Skeletal muscle satellite cell (primary cell): ENCODE measurements at regions not wholly inside any gene's neighbourhood (a gene's known extent, or its start where the extent isn't known, plus 50 kb on each side); places are given as distances from the start of the nearest gene placed in this dataset.

Experiments used
- H3K27me3 ChIP-seq: 2 replicates; pipeline ENCODE4 v1.7.0; 2013; ENCODE audit warnings: low read length; ENCODE audit not compliant: control insufficient read depth, insufficient read depth
- H3K36me3 ChIP-seq: 2 replicates; pipeline ENCODE4 v1.7.0; 2013; ENCODE audit warnings: mild to moderate bottlenecking, control low read depth, low read length; ENCODE audit not compliant: insufficient read depth
- H3K4me1 ChIP-seq: 2 replicates; pipeline ENCODE4 v1.7.0; 2013; ENCODE audit warnings: low read length; ENCODE audit not compliant: control insufficient read depth, insufficient read depth
- H3K4me2 ChIP-seq: 2 replicates; pipeline ENCODE4 v1.7.0; 2013; ENCODE audit warnings: mild to moderate bottlenecking, low read length
- H3K4me3 ChIP-seq: 2 replicates; pipeline ENCODE4 v1.7.0; 2013; ENCODE audit warnings: low read length
- H3K9ac ChIP-seq: 2 replicates; pipeline ENCODE4 v1.7.0; 2013; ENCODE audit warnings: mild to moderate bottlenecking, low read depth, low read length, moderate library complexity
- H3K9me3 ChIP-seq: replicated peaks from 2 replicates; pipeline ENCODE4 v1.7.0; 2013; ENCODE audit warnings: mild to moderate bottlenecking, control low read depth, low read length

GRCh38 chr22:49240016-49240380, 587.7 kb downstream of the BRD1 start:
- no peak overlapping the region for H3K4me3 ChIP-seq
- H3K4me2 ChIP-seq, result no peak overlapping the region
- H3K9me3 ChIP-seq, result peaks cover 35% of the 10 kb centered on the region
- H3K27me3 ChIP-seq, result no peaks in the 10 kb centered on the region
- H3K36me3 ChIP-seq, result no peaks in the 10 kb centered on the region
- no peaks in the 10 kb centered on the region for H3K4me1 ChIP-seq
- no peak overlapping the region for H3K9ac ChIP-seq

DNA sequence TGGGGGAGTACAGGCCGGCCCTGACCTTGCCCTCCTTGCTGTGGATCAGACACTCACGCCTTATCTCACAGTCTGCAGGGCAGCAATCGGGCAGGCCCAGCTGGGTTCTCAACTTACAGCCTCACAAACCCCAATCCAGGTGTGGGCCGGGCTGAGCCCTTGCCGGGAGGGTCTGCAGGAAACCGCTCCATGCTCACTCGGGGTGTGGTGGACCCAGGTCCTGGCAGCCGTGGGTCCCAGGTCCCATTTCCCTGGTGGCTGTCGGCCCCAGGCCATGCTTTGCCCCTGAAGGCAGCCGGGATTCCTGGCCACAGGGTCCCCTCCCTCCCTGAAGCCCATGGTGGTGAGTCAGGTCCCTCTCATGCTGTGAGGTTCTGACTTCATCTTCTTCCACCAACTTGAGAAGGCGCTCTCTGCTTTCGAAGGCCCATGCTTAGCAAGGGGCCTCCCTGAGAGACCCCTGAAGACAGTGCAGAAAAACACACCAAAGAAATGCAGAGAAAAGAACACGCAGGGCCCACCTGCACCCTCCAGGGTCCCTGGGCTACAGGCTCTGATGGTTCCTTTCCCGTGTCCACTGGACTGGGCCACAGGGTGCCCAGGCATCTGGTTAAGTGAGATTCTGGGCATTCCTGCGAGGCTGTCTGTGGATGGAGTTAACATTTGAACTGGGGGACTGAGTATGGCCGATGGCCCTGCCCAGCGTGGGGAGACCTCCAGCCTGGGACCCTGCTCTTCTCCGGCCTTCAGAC, 588.2 kb downstream of the BRD1 start:
- peaks cover 38% of the 10 kb centered on the region for H3K9me3 ChIP-seq
- H3K4me3 ChIP-seq, result no peak overlapping the region
- H3K36me3 ChIP-seq, result no peaks in the 10 kb centered on the region
- no peak overlapping the region for H3K9ac ChIP-seq
- H3K4me1 ChIP-seq, result no peaks in the 10 kb centered on the region
- H3K4me2 ChIP-seq, result no peak overlapping the region
- H3K27me3 ChIP-seq, result no peaks in the 10 kb centered on the region

DNA sequence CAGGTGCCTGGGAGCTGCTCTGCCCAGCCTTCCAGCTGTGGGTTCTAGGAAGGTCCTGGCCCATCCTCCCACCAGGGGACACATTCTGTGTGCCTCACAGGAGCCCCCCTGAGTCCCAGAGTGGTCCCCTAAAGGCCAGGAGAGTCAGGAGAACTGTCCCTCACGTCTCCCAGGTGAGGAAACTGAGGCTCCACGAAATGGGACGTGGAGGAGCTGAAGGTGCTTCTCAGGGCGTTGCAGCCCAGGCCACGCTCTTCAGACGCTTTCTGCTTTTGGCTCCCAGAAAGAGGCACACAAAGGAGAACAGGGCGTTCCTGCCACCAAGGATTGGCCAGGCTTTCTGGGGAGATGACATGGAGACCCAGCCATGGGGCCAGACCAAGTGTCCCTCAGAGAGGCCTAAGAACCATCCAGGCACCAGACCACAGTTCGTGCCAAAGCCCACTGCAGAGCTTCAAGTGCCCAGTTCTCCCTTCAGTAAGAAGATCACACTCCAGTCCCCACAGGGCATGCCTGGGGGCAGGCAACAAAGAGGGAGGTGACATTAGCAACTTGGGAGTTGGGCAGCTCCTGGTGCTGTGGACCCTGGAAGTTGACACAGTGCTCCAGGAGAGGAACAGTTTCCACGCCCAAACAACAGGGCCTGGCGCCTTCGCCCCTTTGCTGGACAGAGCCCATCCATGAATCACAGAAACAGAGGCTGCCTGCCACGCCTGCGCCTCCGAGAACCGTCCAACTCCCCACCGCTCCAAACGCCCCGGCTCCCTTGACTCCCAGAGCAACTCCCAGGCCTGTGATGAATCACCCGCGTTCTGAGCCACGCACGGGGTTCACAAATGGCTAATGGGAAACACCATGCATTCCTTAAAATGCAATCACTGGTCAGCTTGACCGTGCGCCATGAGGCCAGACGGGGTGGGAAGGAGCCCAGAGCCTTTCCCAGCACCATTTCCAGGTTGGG, 589.2 kb downstream of the BRD1 start:
- no peaks in the 10 kb centered on the region for H3K4me1 ChIP-seq
- no peak overlapping the region for H3K4me3 ChIP-seq
- H3K27me3 ChIP-seq, result no peaks in the 10 kb centered on the region
- no peak overlapping the region for H3K4me2 ChIP-seq
- peaks cover 33% of the 10 kb centered on the region for H3K9me3 ChIP-seq
- no peak overlapping the region for H3K9ac ChIP-seq
- no peaks in the 10 kb centered on the region for H3K36me3 ChIP-seq

DNA sequence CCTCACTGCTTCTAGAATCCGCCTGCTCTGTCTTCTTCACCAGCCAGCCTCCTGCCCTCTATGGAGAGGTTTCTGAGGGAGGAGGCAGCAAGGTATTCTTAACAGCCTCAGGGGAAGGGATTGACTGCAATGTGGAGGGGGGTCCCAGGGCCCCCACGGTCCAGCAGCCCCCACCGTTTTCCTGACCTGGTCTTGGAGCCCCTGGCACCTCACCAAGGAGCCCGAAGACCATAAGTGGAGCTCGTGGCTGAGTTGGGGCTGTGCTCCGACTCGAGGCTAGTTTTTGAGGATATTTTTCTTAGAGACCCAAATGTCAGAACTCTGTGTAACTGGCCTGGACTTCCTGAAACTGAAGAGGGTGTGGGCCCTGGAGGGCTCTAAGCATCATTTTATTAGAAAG, 590.0 kb downstream of the BRD1 start:
- Histone ChIP-seq H3K9me3 (peaks cover 30% of the 10 kb centered on the region), H3K4me3 (no peak overlapping the region), H3K36me3 (no peaks in the 10 kb centered on the region), H3K9ac (no peak overlapping the region), H3K4me1 (no peaks in the 10 kb centered on the region), H3K4me2 (no peak overlapping the region), H3K27me3 (no peaks in the 10 kb centered on the region)

- Histone ChIP-seq H3K9ac (no peak overlapping the region), H3K4me3 (no peak overlapping the region), H3K4me1 (no peaks in the 10 kb centered on the region), H3K4me2 (no peak overlapping the region), H3K9me3 (peaks cover 30% of the 10 kb centered on the region), H3K36me3 (no peaks in the 10 kb centered on the region), H3K27me3 (no peaks in the 10 kb centered on the region)
Measured at GRCh38 chr22:49237279-49237678, 590.4 kb downstream of the BRD1 start.

GRCh38 chr22:49236541-49237075, 591.1 kb downstream of the BRD1 start:
- no peaks in the 10 kb centered on the region for H3K36me3 ChIP-seq
- H3K9me3 ChIP-seq, result peaks cover 35% of the 10 kb centered on the region
- H3K4me1 ChIP-seq, result no peaks in the 10 kb centered on the region
- H3K4me2 ChIP-seq, result no peak overlapping the region
- H3K4me3 ChIP-seq, result no peak overlapping the region
- H3K27me3 ChIP-seq, result no peaks in the 10 kb centered on the region
- no peak overlapping the region for H3K9ac ChIP-seq

GRCh38 chr22:49235463-49236300, 592.0 kb downstream of the BRD1 start:
- Histone ChIP-seq H3K36me3 (no peaks in the 10 kb centered on the region), H3K9me3 (peaks cover 31% of the 10 kb centered on the region), H3K4me3 (no peak overlapping the region), H3K9ac (no peak overlapping the region), H3K4me2 (no peak overlapping the region), H3K27me3 (no peaks in the 10 kb centered on the region), H3K4me1 (no peaks in the 10 kb centered on the region)

- H3K36me3 ChIP-seq, result no peaks in the 10 kb centered on the region
- H3K4me2 ChIP-seq, result no peak overlapping the region
- no peaks in the 10 kb centered on the region for H3K4me1 ChIP-seq
- H3K9ac ChIP-seq, result no peak overlapping the region
- peaks cover 24% of the 10 kb centered on the region for H3K9me3 ChIP-seq
- no peaks in the 10 kb centered on the region for H3K27me3 ChIP-seq
- H3K4me3 ChIP-seq, result no peak overlapping the region
Measured at GRCh38 chr22:49234459-49234858, 593.2 kb downstream of the BRD1 start.

GRCh38 chr22:49233507-49234100, 594.1 kb downstream of the BRD1 start:
- Histone ChIP-seq H3K9me3 (peaks cover 24% of the 10 kb centered on the region), H3K4me3 (no peak overlapping the region), H3K27me3 (no peaks in the 10 kb centered on the region), H3K9ac (no peak overlapping the region), H3K4me1 (no peaks in the 10 kb centered on the region), H3K36me3 (no peaks in the 10 kb centered on the region), H3K4me2 (no peak overlapping the region)

GRCh38 chr22:49232319-49233067, 595.2 kb downstream of the BRD1 start:
- H3K27me3 ChIP-seq, result no peaks in the 10 kb centered on the region
- H3K4me1 ChIP-seq, result no peaks in the 10 kb centered on the region
- no peak overlapping the region for H3K4me2 ChIP-seq
- H3K36me3 ChIP-seq, result no peaks in the 10 kb centered on the region
- H3K9ac ChIP-seq, result no peak overlapping the region
- peaks cover 20% of the 10 kb centered on the region for H3K9me3 ChIP-seq
- no peak overlapping the region for H3K4me3 ChIP-seq
